ENCODE measurements at regions not wholly inside any gene's neighbourhood (a gene's known extent, or its start where the extent isn't known, plus 50 kb on each side); places are given as distances from the start of the nearest gene placed in this dataset.

- ChIA-PET CTCF (ENCODE audit: partially characterized antibody) (interaction anchor here (0.5 to 7.1 kb wide), 54 partner anchors 9 to 991 kb away, joined by 3 to 79 read pairs (median 4); partner anchors contain the start of gene BMP4), POLR2A (ENCODE audit: partially characterized antibody) (no interaction called here)
- no peak overlapping the region for H3K23ac ChIP-seq (ENCODE audit: insufficient read length)
- no peaks in the 10 kb centered on the region for H4K20me1 ChIP-seq (replicated peaks in 1 of 2; ENCODE audit: control insufficient read depth in 1 of 2, insufficient read depth in 2 of 2, low read length in 2 of 2)
- 29% methylated on average over 4 of the region's 4 CpGs; no CpG with 5 or more reads in 1 of the 2 experiments for WGBS, 2 experiments (ENCODE audit: extremely low coverage in 1 of 2, insufficient coverage in 1 of 2, insufficient read length in 1 of 2, insufficient replicate concordance in 2 of 2, low coverage in 1 of 2, low lambda C conversion rate in 2 of 2, missing lambda C conversion rate in 1 of 2)
- H4K91ac ChIP-seq (replicated peaks; ENCODE audit: insufficient read length, low read length), result no peak overlapping the region
- no peak overlapping the region for H3K4me2 ChIP-seq (ENCODE audit: insufficient read depth in 1 of 2, low read depth in 2 of 2, low read length in 2 of 2)
- H2BK5ac ChIP-seq (ENCODE audit: low read depth, low read length), result no peak overlapping the region
- no peaks in the 10 kb centered on the region for H3K27me3 ChIP-seq (replicated peaks in 1 of 4; ENCODE audit: control insufficient read depth in 3 of 4, extremely low read depth in 1 of 4, insufficient read depth in 3 of 4, low read length in 3 of 4)
- no peak overlapping the region for H2BK15ac ChIP-seq (ENCODE audit: low read length)
- no peak overlapping the region for H3K4me3 ChIP-seq (ENCODE audit: extremely low read depth in 1 of 4, insufficient read depth in 2 of 4, low read depth in 3 of 4, low read length in 4 of 4)
- no peaks in the 10 kb centered on the region for H3K36me3 ChIP-seq (ENCODE audit: control insufficient read depth in 2 of 4, insufficient read depth in 4 of 4, low read length in 3 of 4)
- H3K23me2 ChIP-seq (ENCODE audit: low read depth, low read length), result no peaks in the 10 kb centered on the region
- peak; percentile 94 for FAIRE-seq
- H3K4me1 ChIP-seq (replicated peaks in 1 of 4; ENCODE audit: control insufficient read depth in 3 of 4, insufficient read depth in 4 of 4, low read length in 3 of 4), result no peaks in the 10 kb centered on the region
- H3K14ac ChIP-seq (ENCODE audit: insufficient read length), result no peak overlapping the region
- no peak overlapping the region for H4K5ac ChIP-seq (ENCODE audit: insufficient read length, low read depth, low read length)
- H3K27ac ChIP-seq (ENCODE audit: low read depth, low read length), result no peak overlapping the region
- no peak overlapping the region for H3K9ac ChIP-seq (replicated peaks in 1 of 4; ENCODE audit: extremely low read depth in 1 of 4, low read depth in 3 of 4, low read length in 3 of 4)
- H2AFZ ChIP-seq (ENCODE audit: low read length), result no peak overlapping the region
- H3K4ac ChIP-seq (replicated peaks; ENCODE audit: insufficient read length, low read depth, low read length), result no peak overlapping the region
- TF ChIP-seq RAD21 (IDR thresholded peaks at IDR 0.05 in 1 of 2, conservative IDR thresholded peaks at IDR 0.05 in 1 of 2; ENCODE audit: low read depth in 2 of 2, low read length in 2 of 2) (peak; percentile 86 to 92), NANOG (IDR thresholded peaks at IDR 0.05; ENCODE audit: insufficient read depth, low read depth, low read length, poor library complexity, severe bottlenecking) (no peak), TAF1 (IDR thresholded peaks at IDR 0.05; ENCODE audit: low read depth, low read length) (no peak)
- TF ChIP-seq, protein P1, sequence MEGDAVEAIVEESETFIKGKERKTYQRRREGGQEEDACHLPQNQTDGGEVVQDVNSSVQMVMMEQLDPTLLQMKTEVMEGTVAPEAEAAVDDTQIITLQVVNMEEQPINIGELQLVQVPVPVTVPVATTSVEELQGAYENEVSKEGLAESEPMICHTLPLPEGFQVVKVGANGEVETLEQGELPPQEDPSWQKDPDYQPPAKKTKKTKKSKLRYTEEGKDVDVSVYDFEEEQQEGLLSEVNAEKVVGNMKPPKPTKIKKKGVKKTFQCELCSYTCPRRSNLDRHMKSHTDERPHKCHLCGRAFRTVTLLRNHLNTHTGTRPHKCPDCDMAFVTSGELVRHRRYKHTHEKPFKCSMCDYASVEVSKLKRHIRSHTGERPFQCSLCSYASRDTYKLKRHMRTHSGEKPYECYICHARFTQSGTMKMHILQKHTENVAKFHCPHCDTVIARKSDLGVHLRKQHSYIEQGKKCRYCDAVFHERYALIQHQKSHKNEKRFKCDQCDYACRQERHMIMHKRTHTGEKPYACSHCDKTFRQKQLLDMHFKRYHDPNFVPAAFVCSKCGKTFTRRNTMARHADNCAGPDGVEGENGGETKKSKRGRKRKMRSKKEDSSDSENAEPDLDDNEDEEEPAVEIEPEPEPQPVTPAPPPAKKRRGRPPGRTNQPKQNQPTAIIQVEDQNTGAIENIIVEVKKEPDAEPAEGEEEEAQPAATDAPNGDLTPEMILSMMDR (IDR thresholded peaks at IDR 0.05; ENCODE audit: control extremely low read depth in 1 of 3, insufficient read depth in 1 of 3, low read depth in 1 of 3, low read length in 3 of 3), result peak in 2 of 3 experiments; percentile 70 to 74; a peak in 3 of 4 replicates
- H2AK5ac ChIP-seq (ENCODE audit: low read depth, low read length), result no peak overlapping the region
- no peak overlapping the region for H2BK12ac ChIP-seq (ENCODE audit: low read depth, low read length)
- H2BK20ac ChIP-seq (ENCODE audit: low read length), result no peak overlapping the region
- no peaks in the 10 kb centered on the region for H3K79me2 ChIP-seq (ENCODE audit: control insufficient read depth in 1 of 2, insufficient read depth in 2 of 2, low read length in 2 of 2)
- H3K18ac ChIP-seq (ENCODE audit: extremely low read depth, low read length), result no peak overlapping the region
- no peak overlapping the region for H3K56ac ChIP-seq (replicated peaks; ENCODE audit: insufficient read length, low read depth, low read length)
- H3K9me3 ChIP-seq (ENCODE audit: insufficient read depth in 2 of 2, low read depth in 1 of 2, low read length in 1 of 2), result no peaks in the 10 kb centered on the region
- peak; percentile 23 to 86 for DNase-seq (ENCODE audit: low read depth in 1 of 2, low spot score in 2 of 2)
- H2BK120ac ChIP-seq (replicated peaks; ENCODE audit: low read depth, low read length), result no peak overlapping the region
- no peak overlapping the region for H4K8ac ChIP-seq (ENCODE audit: extremely low read depth, insufficient read depth, low read length)
- no peaks in the 10 kb centered on the region for H3K79me1 ChIP-seq (ENCODE audit: low read depth, low read length)
Observed at GRCh38 chr14:54175298-54175942, 218.8 kb upstream of the BMP4 start.
